Ishikawa (cell line): ENCODE measurements at regions not wholly inside any gene's neighbourhood (a gene's known extent, or its start where the extent isn't known, plus 50 kb on each side); places are given as distances from the start of the nearest gene placed in this dataset.

Experiments used
- CREB1 ChIP-seq: IDR thresholded peaks from 2 replicates; pipeline ENCODE4 v1.6.1; 2012; ENCODE audit warnings: low read depth
- EGR1 ChIP-seq: IDR thresholded peaks from 2 replicates; pipeline ENCODE4 v1.6.1; 2012
- EP300 ChIP-seq: IDR thresholded peaks from 2 replicates; pipeline ENCODE4 v1.6.1; 2012; ENCODE audit warnings: borderline replicate concordance
- FOXM1 ChIP-seq: IDR thresholded peaks from 2 replicates; pipeline ENCODE4 v1.6.1; 2012; ENCODE audit warnings: low read depth, borderline replicate concordance
- MAX ChIP-seq: IDR thresholded peaks from 2 replicates; pipeline ENCODE4 v1.6.1; 2012
- NFIC ChIP-seq: IDR thresholded peaks from 2 replicates; pipeline ENCODE4 v1.6.1; 2012
- TAF1 ChIP-seq: IDR thresholded peaks from 2 replicates; pipeline ENCODE4 v1.6.1; 2012; ENCODE audit warnings: low read depth, mild to moderate bottlenecking
- TEAD4 ChIP-seq: IDR thresholded peaks from 2 replicates; pipeline ENCODE4 v1.6.1; 2012
- USF1 ChIP-seq: IDR thresholded peaks from 2 replicates; pipeline ENCODE4 v1.6.1; 2012
- YY1 ChIP-seq: IDR thresholded peaks from 2 replicates; pipeline ENCODE4 v1.6.1; 2012; ENCODE audit warnings: low read depth
- ZBTB7A ChIP-seq: IDR thresholded peaks from 2 replicates; pipeline ENCODE4 v1.6.1; 2012; ENCODE audit warnings: low read depth
- TF ChIP-seq, protein P1 (sequence below): IDR thresholded peaks from 2 replicates; pipeline ENCODE4 v1.6.1; 2012; ENCODE audit warnings: low read depth, mild to moderate bottlenecking

DNA sequence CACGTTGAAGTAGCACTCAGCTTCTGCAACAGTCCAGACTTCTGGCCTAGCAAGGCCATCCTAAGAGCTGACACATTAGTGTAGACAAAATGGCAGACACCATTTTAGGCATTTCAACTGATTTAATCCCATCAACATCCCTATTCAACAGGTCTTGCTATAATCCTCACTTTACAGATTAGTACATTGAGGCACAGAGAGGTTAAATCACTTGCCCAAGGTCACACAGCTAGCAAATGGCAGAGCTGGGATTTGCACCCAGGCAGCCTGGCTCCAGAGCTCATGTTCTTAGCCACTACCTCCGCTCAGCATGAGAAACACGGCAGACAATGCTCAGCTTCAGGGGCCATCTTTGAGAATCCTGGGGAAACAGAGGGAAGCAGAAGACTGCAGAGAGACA lies 107.9 kb upstream of the TRIM2 start:
- TF ChIP-seq YY1 = no peak
- TF ChIP-seq NFIC = no peak
- TF ChIP-seq MAX = no peak
- no peak for TF ChIP-seq EP300
- TF ChIP-seq FOXM1 = no peak
- TF ChIP-seq TAF1 = no peak
- no peak for TF ChIP-seq EGR1
- no peak for TF ChIP-seq USF1
- TF ChIP-seq ZBTB7A = no peak
- no peak for TF ChIP-seq TEAD4
- TF ChIP-seq, protein P1, sequence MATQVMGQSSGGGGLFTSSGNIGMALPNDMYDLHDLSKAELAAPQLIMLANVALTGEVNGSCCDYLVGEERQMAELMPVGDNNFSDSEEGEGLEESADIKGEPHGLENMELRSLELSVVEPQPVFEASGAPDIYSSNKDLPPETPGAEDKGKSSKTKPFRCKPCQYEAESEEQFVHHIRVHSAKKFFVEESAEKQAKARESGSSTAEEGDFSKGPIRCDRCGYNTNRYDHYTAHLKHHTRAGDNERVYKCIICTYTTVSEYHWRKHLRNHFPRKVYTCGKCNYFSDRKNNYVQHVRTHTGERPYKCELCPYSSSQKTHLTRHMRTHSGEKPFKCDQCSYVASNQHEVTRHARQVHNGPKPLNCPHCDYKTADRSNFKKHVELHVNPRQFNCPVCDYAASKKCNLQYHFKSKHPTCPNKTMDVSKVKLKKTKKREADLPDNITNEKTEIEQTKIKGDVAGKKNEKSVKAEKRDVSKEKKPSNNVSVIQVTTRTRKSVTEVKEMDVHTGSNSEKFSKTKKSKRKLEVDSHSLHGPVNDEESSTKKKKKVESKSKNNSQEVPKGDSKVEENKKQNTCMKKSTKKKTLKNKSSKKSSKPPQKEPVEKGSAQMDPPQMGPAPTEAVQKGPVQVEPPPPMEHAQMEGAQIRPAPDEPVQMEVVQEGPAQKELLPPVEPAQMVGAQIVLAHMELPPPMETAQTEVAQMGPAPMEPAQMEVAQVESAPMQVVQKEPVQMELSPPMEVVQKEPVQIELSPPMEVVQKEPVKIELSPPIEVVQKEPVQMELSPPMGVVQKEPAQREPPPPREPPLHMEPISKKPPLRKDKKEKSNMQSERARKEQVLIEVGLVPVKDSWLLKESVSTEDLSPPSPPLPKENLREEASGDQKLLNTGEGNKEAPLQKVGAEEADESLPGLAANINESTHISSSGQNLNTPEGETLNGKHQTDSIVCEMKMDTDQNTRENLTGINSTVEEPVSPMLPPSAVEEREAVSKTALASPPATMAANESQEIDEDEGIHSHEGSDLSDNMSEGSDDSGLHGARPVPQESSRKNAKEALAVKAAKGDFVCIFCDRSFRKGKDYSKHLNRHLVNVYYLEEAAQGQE = no peak
- TF ChIP-seq CREB1 = no peak
